Right ventricle myocardium superior (tissue), 1 donor: ENCODE measurements at regions not wholly inside any gene's neighbourhood (a gene's known extent, or its start where the extent isn't known, plus 50 kb on each side); places are given as distances from the start of the nearest gene placed in this dataset.

Source experiments
- ATAC-seq: fragments of 200-7000 bp; cut with Tn5 transposase; one replicate; pipeline ENCODE4 v1.9.1; 2020; ENCODE audit warnings: mild to moderate bottlenecking; ENCODE audit not compliant: poor library complexity
- DNase-seq: peaks from one replicate; pipeline ENCODE4 v3.0.0-alpha.2; 2020
- intact Hi-C: fragments of 100-400 bp; cut with DNase I; formaldehyde crosslinking; loops from one replicate; pipeline ENCODE4 v1.11.2; 2022
- donor health status: DM: no; HTN: yes; CAD: no; lungs with severe emphysema.

DNA sequence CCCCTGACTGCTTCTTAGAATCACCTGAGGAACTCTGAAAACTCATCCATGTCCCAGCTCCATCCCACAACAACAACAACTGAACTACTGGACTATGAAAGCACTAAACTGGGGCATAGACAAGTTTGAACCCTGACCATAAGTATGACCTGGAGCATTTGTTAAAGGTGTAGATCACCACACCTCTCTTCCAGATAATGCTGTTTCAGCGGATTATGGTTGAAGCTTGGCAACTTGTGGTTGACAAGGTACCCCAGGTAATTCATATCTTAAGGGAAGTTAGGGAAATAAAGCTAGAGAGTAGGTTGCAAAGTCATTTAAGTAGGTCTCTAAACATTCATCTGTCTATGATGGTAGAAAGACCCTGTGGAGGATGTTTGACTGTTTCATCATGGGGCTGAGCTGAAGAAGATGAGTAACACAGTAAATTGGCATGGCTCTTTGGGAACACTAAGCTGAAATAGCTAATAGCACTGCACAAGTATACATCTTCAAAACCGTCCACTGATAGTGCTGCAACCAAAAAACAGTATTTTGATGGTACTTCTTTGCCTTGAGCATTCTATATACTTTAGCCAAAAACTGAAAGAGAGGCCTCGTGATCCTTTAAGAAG lies 80.2 kb downstream of the TMEM174 start:
- no peak for DNase-seq
- intact Hi-C loops: no loop called here
- no peak for ATAC-seq

DNA sequence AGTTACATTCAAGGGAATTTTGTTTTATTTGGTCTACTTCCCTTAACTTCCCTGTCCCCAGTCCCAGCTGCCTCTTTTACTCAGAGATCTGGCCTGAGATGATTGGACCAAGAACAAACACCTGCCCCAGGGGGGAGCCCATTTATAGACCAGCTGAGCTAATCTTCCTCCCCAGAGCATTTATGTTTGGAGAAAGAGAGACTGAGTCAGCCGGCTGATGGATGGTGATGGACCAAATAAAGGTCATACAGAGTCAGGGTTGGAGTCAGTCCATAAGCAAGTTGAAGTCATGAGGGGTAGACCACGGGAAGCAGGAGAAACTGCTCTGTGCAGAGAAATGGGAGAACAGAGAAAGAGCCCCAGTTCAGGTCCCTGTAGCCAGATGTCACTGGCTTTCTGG lies 77.7 kb downstream of the TMEM174 start:
- ATAC-seq (no peak), DNase-seq (no peak)
- intact Hi-C loops: no loop called here

DNA sequence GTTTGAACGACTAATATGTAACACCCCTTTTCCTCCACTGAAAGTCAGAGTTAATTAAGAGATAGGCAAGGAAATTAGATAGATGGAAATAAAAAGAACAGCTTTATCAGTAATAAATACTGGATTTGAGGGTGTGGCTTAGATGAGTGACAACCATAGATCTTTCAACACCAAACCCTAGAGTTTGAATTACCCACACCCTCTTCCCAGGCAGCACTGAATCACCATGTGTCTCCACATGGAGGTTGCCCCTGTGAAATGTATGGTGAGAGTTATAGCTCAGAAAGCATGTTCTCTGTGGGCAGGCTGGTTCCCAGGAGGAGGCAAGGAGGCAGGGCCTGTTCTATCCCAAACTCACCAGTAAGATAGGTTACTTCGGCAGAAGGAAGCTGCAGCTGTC lies 69.7 kb downstream of the TMEM174 start:
- ATAC-seq (no peak), DNase-seq (no peak)
- intact Hi-C loops: no loop called here

DNA sequence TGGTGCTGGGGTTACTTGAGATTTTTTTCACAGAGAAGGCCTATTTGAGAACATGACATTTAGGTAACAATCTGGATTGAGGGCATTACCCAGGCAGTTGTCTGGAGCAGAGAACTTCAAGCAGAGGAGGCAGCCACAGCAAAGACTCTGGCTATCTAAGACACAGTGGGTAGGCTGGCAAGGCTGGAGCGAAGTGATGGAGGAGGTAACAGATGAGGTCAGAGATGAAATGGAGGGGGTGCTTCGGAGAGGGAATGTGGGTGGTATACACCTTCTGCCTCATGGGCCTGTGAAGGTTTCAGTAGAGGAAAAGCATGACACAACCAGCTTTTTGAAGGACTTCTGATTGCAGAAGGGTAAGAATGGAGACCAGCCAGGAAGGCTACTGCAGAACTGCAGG lies 65.9 kb downstream of the TMEM174 start:
- intact Hi-C loops: no loop called here
- no peak for DNase-seq
- no peak for ATAC-seq

DNA sequence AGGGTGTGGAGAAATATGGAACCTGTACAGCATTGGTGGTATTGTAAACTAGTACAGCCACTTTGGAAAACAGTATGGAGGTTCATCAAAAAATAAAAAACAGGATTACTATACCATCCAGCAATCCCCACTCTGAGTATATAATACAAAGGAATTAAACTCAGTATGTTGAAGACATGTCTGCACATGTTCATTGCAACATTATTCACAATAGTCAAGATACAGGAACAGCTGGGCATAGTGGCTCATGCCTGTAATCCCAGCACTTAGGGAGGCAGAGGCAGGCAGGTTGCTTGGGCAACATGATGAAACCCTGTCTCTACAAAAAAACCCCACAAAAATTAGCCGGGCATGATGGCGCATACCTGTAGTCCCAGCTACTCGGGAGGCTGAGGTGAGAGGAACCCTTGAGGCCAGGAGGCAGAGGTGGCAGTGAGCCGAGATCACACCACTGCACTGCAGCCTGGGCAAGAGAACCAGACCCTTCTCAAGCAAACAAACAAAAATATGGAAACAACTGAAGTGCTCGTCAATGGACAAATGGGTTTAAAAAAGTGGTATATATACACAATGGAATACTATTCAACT lies 63.6 kb downstream of the TMEM174 start:
- DNase-seq (no peak), ATAC-seq (no peak)
- intact Hi-C loops: no loop called here

DNA sequence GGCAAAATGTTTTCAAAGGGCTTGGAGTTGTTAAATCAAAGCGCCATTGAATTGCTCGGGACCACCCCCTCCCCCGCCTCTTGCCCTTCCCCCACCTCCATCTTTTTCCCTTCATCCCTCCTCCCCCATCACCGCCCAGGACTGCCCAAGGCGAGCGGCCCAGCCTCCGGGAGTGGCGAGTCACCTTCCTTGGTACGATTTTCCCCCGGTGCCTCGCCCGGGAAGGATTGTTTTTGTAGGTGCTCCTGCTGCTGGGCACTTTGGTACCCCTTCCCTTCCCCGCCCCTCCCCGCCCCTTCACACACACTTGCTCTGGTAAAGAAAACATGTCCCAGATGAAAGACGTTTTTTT lies 61.2 kb downstream of the TMEM174 start:
- intact Hi-C loops: no loop called here

DNA sequence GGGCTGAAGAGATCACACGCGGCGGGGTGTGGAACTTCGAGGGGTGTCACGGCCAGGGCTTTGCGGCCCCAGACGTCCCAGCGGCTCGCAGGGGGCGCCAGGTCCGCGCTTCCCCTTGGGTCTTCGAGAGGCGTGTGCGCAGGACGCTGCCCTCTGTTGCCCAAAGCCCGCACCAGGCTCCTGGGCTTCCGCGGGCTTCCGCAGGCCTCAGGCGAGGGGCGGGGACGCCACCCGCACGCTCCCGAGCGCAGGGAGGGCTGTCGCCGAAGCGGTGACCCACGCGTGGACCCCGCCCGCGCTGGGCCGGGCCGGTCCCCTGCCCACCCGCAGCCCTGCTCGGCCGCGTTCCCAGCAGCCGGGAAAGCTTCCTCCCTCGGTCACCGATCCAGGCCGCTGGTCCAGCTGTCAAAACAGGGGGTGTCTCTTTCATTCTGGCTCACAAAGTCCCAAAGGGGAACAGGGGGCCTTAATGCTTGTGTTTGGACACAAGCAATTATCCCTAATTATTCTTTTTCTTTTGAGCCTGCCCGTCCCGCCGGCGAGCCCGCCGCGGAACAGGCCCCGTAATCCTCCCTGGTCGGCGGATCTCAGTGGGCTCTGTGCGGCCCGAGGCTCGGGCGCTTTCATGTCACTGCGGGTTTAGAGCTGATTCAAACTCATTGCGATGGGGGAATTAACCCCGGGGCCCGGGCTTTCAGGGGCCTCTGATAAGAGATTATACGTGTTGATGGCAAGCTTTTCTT lies 60.6 kb downstream of the TMEM174 start:
- no peak for DNase-seq
- ATAC-seq: peak; percentile 64
- intact Hi-C loops: no loop called here

More for the DNA sequence above, 61.2 kb downstream of the TMEM174 start:
- DNase-seq (no peak), ATAC-seq (no peak)

DNA sequence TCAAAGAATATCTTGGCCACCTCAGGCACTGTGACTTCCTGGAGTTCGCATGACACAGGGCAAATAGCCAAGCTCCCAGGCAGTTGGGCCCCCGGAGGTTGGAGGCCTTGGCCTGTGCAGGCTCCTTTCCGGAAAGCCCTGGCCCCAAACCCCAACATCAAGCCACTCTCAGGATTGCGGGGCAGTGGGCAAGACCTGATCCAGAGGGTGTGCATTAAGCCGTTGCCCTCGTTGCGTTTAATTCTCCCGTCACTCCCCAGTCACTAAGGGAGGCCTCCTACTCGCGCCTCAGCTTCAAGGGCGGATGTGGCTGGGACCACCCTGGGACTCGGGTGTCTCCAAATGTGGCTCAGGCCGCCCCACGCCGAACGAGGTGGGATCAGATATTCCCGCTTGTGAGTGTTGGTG lies 60.1 kb downstream of the TMEM174 start:
- intact Hi-C loops: no loop called here
- ATAC-seq: no peak

DNA sequence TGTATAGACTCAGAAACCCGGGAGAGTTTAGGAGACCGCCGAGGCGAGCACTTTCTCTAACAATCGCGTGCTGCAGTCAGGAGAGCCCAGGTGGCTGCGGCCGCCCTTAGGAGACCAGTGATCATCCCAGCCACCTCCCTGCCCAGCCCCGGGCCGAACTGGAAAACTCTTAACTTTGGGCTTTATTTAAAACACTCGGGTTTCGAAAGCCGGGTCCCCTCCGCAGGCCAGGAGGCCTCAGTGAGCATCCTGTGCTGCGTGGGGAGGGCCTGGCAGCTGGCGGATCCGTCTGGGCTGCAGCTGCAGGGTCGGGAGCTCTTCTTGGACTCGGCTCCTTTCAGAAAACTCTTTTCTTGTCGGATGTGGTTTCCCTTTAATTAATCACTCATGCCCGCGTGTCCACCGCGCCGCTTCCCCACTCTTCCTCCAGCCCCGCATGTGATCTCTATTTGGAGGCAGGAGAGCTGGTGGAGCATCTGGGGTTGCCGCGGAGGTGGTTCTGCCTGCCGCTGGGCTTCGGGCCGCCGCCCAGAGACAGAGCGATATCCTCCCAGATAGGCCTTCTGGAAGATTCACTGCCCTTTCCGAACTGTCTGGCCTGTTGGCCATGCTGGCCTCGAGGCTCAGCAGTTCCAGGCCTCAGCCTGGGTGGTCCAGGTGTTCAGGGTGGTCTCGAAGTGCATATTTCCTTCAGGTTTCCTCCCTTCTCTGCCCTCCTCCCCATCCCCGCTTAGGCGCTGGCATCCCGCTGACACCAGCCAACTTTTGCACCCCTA lies 59.5 kb downstream of the TMEM174 start:
- intact Hi-C loops: no loop called here
- DNase-seq (no peak), ATAC-seq (no peak)

More for the DNA sequence above, 60.1 kb downstream of the TMEM174 start:
- DNase-seq: no peak

DNA sequence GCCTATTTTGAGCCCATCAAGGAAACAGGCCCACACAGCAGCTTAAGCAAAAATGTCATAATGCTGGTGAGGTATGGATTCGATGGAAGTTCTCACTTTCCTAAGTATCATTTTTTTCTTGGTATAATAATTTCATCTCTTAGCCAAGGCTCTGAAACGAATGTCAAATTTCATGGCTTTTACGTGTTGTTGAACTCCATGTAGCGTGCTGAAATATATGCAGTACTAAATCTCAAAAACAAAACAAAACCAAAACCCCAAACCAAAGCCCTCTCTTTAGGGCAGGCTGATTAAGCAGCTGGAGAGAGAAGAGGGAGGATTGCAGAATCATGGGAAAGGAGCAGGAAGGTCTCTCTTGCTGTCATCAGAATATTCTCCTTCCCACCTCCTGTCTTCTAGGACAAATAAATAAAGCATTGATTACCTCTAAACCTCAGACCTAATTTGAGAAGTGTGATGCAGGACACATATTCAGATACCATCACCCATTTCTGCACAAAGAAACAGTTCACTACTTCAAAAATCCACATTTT lies 58.3 kb downstream of the TMEM174 start:
- ATAC-seq (no peak), DNase-seq (no peak)
- intact Hi-C loops: no loop called here

DNA sequence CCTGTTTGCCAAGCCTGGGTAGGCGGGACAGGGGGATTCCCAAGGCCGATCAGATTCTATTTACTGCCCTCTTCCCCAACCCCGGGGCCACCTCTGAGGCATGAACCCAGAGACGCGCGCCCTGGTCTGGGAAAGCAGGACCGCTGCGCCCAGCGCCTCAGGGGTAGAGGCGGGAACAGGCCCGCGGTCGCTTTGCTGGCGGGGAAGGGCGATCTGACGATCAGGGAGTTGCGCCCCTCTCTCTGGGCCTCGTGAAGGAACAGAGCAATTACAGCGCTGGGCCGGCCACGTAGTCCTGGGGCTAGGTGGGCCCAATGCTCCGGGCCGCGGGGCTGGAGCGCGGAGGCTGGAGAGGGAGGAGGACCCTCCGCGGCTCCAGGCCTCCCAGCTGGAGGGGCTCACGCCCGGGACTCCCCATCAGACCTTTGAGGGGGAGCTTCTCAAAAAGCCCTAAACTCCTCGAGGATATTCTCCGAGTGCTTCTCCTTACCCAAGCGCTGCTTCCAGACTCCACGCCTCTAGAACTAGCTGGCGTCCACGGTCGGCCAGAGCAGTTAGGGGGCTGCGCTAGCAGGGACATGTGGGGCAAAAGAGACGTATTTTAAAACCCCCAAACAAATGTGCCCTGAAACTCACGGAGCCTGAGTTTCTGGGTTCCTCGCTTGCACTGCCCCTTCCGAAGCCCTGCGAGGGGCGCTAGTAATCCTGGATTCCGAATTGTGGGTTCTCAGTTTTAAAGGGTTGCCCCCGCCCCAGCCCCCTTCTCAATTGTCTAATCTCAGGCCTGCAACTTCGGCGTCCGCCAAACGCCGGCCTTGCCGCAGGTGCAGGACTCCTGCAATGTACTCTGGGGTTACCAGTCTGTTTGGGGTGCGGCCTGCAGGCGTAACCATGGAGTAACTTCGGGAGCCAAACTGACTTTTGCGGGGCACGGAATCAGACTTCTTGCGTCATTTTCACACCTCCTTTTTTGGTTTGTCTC lies 57.6 kb downstream of the TMEM174 start:
- intact Hi-C loops: no loop called here
- no peak for ATAC-seq
- DNase-seq: no peak

DNA sequence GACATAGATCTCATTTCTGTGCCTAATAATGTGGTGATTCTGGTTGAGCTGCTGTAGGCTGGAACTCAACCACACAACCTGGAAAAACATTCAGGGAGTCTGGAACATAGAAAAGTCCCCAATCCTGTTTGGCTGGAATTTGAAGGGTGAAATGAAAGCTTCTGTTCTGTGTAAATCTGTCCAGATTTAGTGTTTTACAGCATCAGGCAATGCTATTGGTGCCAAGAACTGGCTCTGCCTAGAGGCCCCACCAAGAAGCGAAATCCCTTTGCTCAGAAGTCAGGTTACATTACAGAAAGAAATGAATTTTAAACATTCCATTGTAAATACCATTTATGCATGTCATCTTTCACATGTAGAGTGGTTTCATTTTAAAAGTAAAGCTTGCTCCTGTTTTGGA lies 56.3 kb downstream of the TMEM174 start:
- DNase-seq: no peak
- intact Hi-C loops: loop anchor here (10.0 kb wide), 1 partner anchor 226 kb away; no protein-coding TSS in a partner anchor
- no peak for ATAC-seq

DNA sequence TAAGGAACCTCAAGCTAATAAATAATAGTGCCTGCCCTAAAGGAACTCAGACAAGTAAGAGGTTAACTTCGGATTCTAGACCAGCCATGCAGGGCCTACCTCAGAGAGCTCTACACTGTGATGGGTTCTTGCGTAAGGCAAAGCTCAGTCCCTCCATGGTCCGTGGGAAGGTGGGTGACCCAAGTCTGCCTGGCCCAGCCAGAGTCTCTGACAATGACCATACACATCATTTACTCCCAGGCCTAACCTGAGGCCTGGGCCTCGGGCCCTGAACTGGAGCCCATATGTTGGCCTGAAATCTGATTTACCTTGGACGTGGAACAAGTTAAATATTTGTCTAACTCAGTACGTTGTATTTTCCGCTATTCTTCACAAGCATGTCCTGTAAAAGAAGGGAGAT lies 55.1 kb downstream of the TMEM174 start:
- no peak for ATAC-seq
- intact Hi-C loops: loop anchor here (10.0 kb wide), 1 partner anchor 227 kb away; no protein-coding TSS in a partner anchor
- DNase-seq: no peak
